CD4-positive, alpha-beta memory T cell (primary cell): ENCODE measurements at regions not wholly inside any gene's neighbourhood (a gene's known extent, or its start where the extent isn't known, plus 50 kb on each side); places are given as distances from the start of the nearest gene placed in this dataset.

Experiments used
- CTCF ChIA-PET: fragments of 350-600 bp; sonication (Branson Sonifier 250); formaldehyde crosslinking; loops from one replicate; lab custom pipeline; 2021; ENCODE audit warnings: inconsistent platforms; ENCODE audit not compliant: partially characterized antibody; lab: Charles Lee
- POLR2A ChIA-PET: fragments of 350-600 bp; sonication (Branson Sonifier 250); formaldehyde crosslinking; loops from one replicate; lab custom pipeline; 2021; ENCODE audit not compliant: partially characterized antibody; lab: Charles Lee
- DNase-seq, 5 donors: peaks; one replicate each; pipeline versions ENCODE4 v3.0.0 to v3.0.0-alpha.2; 2020 to 2022; ENCODE audit warnings: mixed read lengths in 1 of 5
- H3K27ac ChIP-seq: one replicate; pipeline ENCODE4 v1.7.0; 2013; ENCODE audit warnings: low read depth, low read length
- H3K27me3 ChIP-seq: 2 replicates; pipeline ENCODE4 v1.7.0; 2013; ENCODE audit warnings: mild to moderate bottlenecking, low read length, moderate library complexity; ENCODE audit not compliant: insufficient read depth
- H3K36me3 ChIP-seq: 2 replicates; pipeline ENCODE4 v1.7.0; 2013; ENCODE audit warnings: mild to moderate bottlenecking, low read length, moderate library complexity; ENCODE audit not compliant: insufficient read depth
- H3K4me1 ChIP-seq: 2 replicates; pipeline ENCODE4 v1.7.0; 2013; ENCODE audit warnings: mild to moderate bottlenecking, low read length, moderate library complexity; ENCODE audit not compliant: insufficient read depth
- H3K4me3 ChIP-seq, 2 donors: one replicate each; pipeline ENCODE4 v1.7.0; 2013; ENCODE audit warnings: low read length in 2 of 2, mild to moderate bottlenecking in 1 of 2
- H3K9me3 ChIP-seq, 2 donors: one replicate each; pipeline ENCODE4 v1.7.0; 2013; ENCODE audit warnings: low read length in 2 of 2, control low read depth in 1 of 2; ENCODE audit not compliant: control insufficient read depth in 1 of 2
- H3K27ac Mint-ChIP-seq, 7 donors: one replicate each; pipeline ENCODE4 v1.8.0; 2020 to 2021; ENCODE audit warnings: mixed read lengths in 7 of 7, mild to moderate bottlenecking in 6 of 7, inconsistent platforms in 3 of 7, moderate library complexity in 3 of 7
- H3K27me3 Mint-ChIP-seq, 2 donors: one replicate each; pipeline ENCODE4 v1.8.0; 2020 to 2021; ENCODE audit warnings: mixed read lengths in 2 of 2
- H3K36me3 Mint-ChIP-seq, 2 donors: one replicate each; pipeline ENCODE4 v1.8.0; 2020 to 2021; ENCODE audit warnings: mixed read lengths in 2 of 2, inconsistent platforms in 1 of 2, mild to moderate bottlenecking in 1 of 2
- H3K4me1 Mint-ChIP-seq, 4 donors: one replicate each; pipeline ENCODE4 v1.8.0; 2020 to 2021; ENCODE audit warnings: mixed read lengths in 4 of 4, mild to moderate bottlenecking in 1 of 4
- H3K4me3 Mint-ChIP-seq, 8 donors: one replicate each; pipeline ENCODE4 v1.8.0; 2020 to 2021; ENCODE audit warnings: mixed read lengths in 8 of 8, mild to moderate bottlenecking in 7 of 8, moderate library complexity in 6 of 8, inconsistent platforms in 3 of 8
- H3K9me3 Mint-ChIP-seq, 8 donors: one replicate each; pipeline ENCODE4 v1.8.0; 2020 to 2021; ENCODE audit warnings: mixed read lengths in 8 of 8, mild to moderate bottlenecking in 5 of 8, inconsistent platforms in 3 of 8, moderate library complexity in 1 of 8
- intact Hi-C: fragments of 100-400 bp; cut with micrococcal nuclease; formaldehyde crosslinking; loops from one replicate; pipeline ENCODE4 v1.15.1; 2023

DNA sequence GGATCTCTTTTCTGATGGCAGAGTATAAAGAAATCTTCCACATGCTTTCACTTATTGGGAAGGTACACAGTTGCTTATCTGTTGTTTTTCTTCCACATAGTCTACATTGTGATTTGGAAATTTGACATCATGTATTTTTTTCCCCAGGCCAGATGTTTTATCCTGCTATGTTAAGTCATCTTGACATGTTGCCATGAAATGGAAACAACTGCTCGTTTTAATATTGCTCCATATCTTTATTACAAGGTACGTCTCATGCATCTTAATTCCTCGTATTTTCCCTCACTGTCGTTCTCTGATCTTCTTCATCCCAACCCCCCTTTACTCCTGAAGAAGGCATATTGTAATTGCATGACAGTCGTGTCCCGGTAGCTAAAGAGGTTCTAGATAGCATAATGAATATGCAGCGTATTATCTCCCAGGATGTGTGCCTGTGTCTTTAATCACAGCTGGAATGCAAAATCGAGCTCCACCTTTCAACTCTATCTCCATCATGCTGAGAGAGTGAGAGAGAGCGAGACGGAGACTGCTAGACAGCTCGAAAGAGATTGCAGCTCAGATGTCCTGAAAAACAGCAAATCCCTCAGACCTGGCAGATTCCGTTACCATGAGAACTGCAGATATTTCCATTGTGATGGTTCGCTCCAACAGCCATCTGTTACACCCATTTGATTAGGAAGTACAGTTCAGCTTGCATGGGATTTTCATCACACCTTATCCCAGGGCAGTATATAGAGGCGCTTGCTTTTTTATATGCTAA lies 281.7 kb downstream of the TMEM38B start:
- Mint-ChIP-seq H3K27me3 (no peaks in the 10 kb centered on the region), H3K36me3 (no peaks in the 10 kb centered on the region), H3K4me1 (no peaks in the 10 kb centered on the region), H3K27ac (no peak overlapping the region), H3K4me3 (no peak overlapping the region), H3K9me3 (peaks cover 0 to 9% (median under 1%) of the 10 kb centered on the region in 8 donors)
- Histone ChIP-seq H3K27ac (no peak overlapping the region), H3K36me3 (no peaks in the 10 kb centered on the region), H3K4me1 (no peaks in the 10 kb centered on the region), H3K27me3 (no peaks in the 10 kb centered on the region), H3K9me3 (no peaks in the 10 kb centered on the region), H3K4me3 (no peak overlapping the region)
- ChIA-PET CTCF (interaction anchor here (0.7 to 1.5 kb wide), 2 partner anchors 7 to 92 kb away, joined by 3 read pairs; no protein-coding TSS in a partner anchor), POLR2A (no interaction called here)
- intact Hi-C loops: no loop called here
- no peak for DNase-seq

GRCh38 chr9:105978336-105978735 lies 284.0 kb downstream of the TMEM38B start:
- Mint-ChIP-seq H3K9me3 (peaks cover 0 to 4% (median 0%) of the 10 kb centered on the region in 8 donors), H3K4me3 (no peak overlapping the region), H3K36me3 (no peaks in the 10 kb centered on the region), H3K27me3 (no peaks in the 10 kb centered on the region), H3K4me1 (no peaks in the 10 kb centered on the region), H3K27ac (no peak overlapping the region)
- H3K4me1 ChIP-seq: no peaks in the 10 kb centered on the region
- POLR2A ChIA-PET: no interaction called here
- no peaks in the 10 kb centered on the region for H3K27me3 ChIP-seq
- CTCF ChIA-PET: no interaction called here
- H3K36me3 ChIP-seq: no peaks in the 10 kb centered on the region
- DNase-seq: no peak
- H3K27ac ChIP-seq: no peak overlapping the region
- no peaks in the 10 kb centered on the region for H3K9me3 ChIP-seq
- H3K4me3 ChIP-seq: no peak overlapping the region
- intact Hi-C loops: no loop called here

GRCh38 chr9:105978826-105979225 lies 284.5 kb downstream of the TMEM38B start:
- no peaks in the 10 kb centered on the region for H3K4me1 Mint-ChIP-seq
- H3K9me3 ChIP-seq: no peaks in the 10 kb centered on the region
- CTCF ChIA-PET: no interaction called here
- H3K36me3 ChIP-seq: no peaks in the 10 kb centered on the region
- no peaks in the 10 kb centered on the region for H3K4me1 ChIP-seq
- POLR2A ChIA-PET: no interaction called here
- H3K27me3 ChIP-seq: no peaks in the 10 kb centered on the region
- intact Hi-C loops: no loop called here
- DNase-seq: no peak
- H3K4me3 ChIP-seq: no peak overlapping the region
- H3K27me3 Mint-ChIP-seq: no peaks in the 10 kb centered on the region
- no peak overlapping the region for H3K27ac ChIP-seq
- peaks cover 0 to 4% (median 0%) of the 10 kb centered on the region in 8 donors for H3K9me3 Mint-ChIP-seq
- H3K4me3 Mint-ChIP-seq: no peak overlapping the region
- no peak overlapping the region for H3K27ac Mint-ChIP-seq
- H3K36me3 Mint-ChIP-seq: no peaks in the 10 kb centered on the region

GRCh38 chr9:105979290-105979689 lies 284.9 kb downstream of the TMEM38B start:
- POLR2A ChIA-PET: no interaction called here
- intact Hi-C loops: no loop called here
- Histone ChIP-seq H3K27ac (no peak overlapping the region), H3K9me3 (no peaks in the 10 kb centered on the region), H3K4me1 (no peaks in the 10 kb centered on the region), H3K27me3 (no peaks in the 10 kb centered on the region), H3K36me3 (no peaks in the 10 kb centered on the region), H3K4me3 (no peak overlapping the region)
- DNase-seq: no peak
- CTCF ChIA-PET: no interaction called here
- Mint-ChIP-seq H3K4me1 (no peaks in the 10 kb centered on the region), H3K36me3 (no peaks in the 10 kb centered on the region), H3K4me3 (no peak overlapping the region), H3K27ac (no peak overlapping the region), H3K27me3 (no peaks in the 10 kb centered on the region), H3K9me3 (peaks cover 0 to 4% (median 0%) of the 10 kb centered on the region in 8 donors)

DNA sequence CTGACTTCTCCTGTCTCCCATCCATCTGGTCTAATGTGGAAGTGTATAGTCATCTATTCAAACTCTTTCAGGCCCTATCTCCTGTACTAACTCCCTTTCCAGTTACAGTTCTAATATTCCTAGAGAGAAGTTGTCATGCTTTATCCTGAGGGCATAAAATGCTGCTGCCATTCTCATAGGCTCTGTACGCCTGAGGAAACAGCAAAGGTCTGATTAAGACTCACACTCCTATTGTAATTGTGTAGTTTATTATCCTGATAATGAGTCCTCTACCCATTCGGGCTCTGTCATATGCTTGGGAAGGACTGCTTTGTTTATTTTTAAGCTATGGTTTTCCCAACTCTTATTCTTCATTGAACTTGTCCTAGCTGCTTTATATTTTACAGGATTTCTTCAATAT lies 290.4 kb downstream of the TMEM38B start:
- no peaks in the 10 kb centered on the region for H3K36me3 Mint-ChIP-seq
- CTCF ChIA-PET: no interaction called here
- H3K4me1 Mint-ChIP-seq: no peaks in the 10 kb centered on the region
- H3K27me3 ChIP-seq: no peaks in the 10 kb centered on the region
- no peaks in the 10 kb centered on the region for H3K27me3 Mint-ChIP-seq
- no peaks in the 10 kb centered on the region for H3K9me3 ChIP-seq
- intact Hi-C loops: no loop called here
- H3K4me3 Mint-ChIP-seq: no peak overlapping the region
- no peak overlapping the region for H3K27ac Mint-ChIP-seq
- H3K9me3 Mint-ChIP-seq: peaks cover 0 to 4% (median 0%) of the 10 kb centered on the region in 8 donors
- H3K36me3 ChIP-seq: no peaks in the 10 kb centered on the region
- no peak overlapping the region for H3K27ac ChIP-seq
- POLR2A ChIA-PET: no interaction called here
- H3K4me1 ChIP-seq: no peaks in the 10 kb centered on the region
- DNase-seq: no peak
- H3K4me3 ChIP-seq: no peak overlapping the region

DNA sequence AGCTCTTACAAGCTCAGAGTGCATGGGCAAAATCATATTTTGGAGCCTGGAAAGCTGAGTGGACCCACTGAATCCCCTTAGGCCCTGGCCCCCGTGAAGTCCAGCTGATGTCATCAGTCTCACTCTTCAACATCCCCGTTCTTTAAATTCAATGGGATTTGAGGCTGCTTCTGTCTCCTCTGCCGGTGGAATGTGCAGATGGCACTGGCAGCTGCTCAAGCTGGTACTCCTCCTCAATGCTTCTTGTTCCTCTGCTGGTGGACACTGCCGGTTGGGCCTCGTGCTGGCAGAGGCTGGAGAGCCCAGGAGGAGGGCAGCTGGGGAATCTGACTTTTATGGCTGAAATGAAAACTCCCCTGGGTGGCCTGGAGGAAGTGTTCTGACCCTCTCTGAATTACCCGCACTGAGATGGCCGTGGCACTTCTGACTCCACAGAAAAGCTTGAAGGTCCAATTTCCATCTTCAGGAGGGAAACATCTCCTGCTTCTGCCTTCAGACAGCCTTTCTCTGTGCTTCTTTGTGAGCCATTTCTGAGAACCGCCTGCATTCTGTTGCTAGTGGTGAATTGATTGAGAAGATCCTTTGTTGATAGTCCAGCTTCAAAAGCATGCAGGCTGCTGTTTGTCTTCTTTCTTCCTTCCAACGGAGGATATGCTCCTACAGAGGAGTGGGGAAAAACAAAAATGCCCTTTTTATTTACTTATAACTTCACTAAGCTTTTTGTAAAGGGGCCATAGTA lies 298.9 kb downstream of the TMEM38B start:
- H3K4me3 Mint-ChIP-seq: no peak overlapping the region
- Histone ChIP-seq H3K4me1 (no peaks in the 10 kb centered on the region), H3K36me3 (no peaks in the 10 kb centered on the region), H3K4me3 (no peak overlapping the region), H3K27ac (no peak overlapping the region), H3K27me3 (no peaks in the 10 kb centered on the region), H3K9me3 (no peaks in the 10 kb centered on the region)
- CTCF ChIA-PET: no interaction called here
- no peaks in the 10 kb centered on the region for H3K36me3 Mint-ChIP-seq
- intact Hi-C loops: no loop called here
- H3K4me1 Mint-ChIP-seq: no peaks in the 10 kb centered on the region
- no peak for DNase-seq
- H3K27me3 Mint-ChIP-seq: no peaks in the 10 kb centered on the region
- peaks cover 0 to 2% (median 0%) of the 10 kb centered on the region in 8 donors for H3K9me3 Mint-ChIP-seq
- POLR2A ChIA-PET: no interaction called here
- no peak overlapping the region for H3K27ac Mint-ChIP-seq

DNA sequence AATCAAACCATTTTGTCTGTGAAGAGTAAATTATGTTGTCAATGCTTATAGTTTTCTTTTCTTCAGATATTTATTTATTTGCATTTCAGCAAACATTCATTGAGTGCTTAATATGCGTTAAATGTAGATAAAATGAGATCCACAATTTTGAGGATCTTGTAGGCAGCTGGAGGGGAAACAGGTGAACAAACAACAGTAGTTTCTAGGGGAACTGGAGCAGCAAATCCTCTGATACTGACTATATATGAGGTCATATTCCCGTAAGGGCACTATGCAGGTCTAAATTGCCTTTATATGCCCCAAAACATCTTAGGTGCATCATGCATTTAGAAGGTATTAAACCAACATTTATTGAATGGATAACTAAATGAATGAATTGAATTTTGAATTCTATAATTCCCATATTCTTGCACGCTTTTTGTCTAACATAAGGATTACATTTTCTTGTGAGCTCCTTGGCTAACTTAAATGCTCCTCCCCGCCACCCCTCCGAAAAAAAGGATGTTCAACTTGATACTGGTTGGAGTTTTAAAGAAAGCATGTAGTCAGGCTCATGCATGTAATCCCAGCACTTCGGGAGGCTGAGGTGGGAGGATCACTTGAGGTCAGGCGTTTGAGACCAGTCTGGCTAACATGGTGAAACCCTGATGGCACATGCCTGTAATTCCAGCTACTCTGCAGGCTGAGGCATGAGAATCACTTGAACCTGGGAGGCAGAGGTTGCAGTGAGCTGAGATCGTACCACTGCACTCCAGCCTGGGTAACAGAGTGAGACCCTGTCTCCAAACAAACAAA lies 299.8 kb downstream of the TMEM38B start:
- Histone ChIP-seq H3K9me3 (no peaks in the 10 kb centered on the region), H3K4me1 (no peaks in the 10 kb centered on the region), H3K36me3 (no peaks in the 10 kb centered on the region), H3K4me3 (no peak overlapping the region), H3K27ac (no peak overlapping the region), H3K27me3 (no peaks in the 10 kb centered on the region)
- Mint-ChIP-seq H3K4me3 (no peak overlapping the region), H3K27ac (no peak overlapping the region), H3K9me3 (peaks cover 0 to 2% (median 0%) of the 10 kb centered on the region in 8 donors), H3K4me1 (no peaks in the 10 kb centered on the region), H3K36me3 (no peaks in the 10 kb centered on the region), H3K27me3 (no peaks in the 10 kb centered on the region)
- POLR2A ChIA-PET: no interaction called here
- intact Hi-C loops: no loop called here
- CTCF ChIA-PET: no interaction called here
- DNase-seq: no peak
